Fibroblast of villous mesenchyme (primary cell): ENCODE measurements at regions not wholly inside any gene's neighbourhood (a gene's known extent, or its start where the extent isn't known, plus 50 kb on each side); places are given as distances from the start of the nearest gene placed in this dataset.

Experiments
- DNase-seq: peaks from one replicate; pipeline ENCODE4 v3.0.0-alpha.2; 2010; ENCODE audit warnings: low read depth
- H3K4me3 ChIP-seq: 2 replicates; pipeline ENCODE4 v1.5.1; 2011; ENCODE audit warnings: low read depth, mild to moderate bottlenecking, low read length
- CTCF ChIP-seq: IDR thresholded peaks from 2 replicates; pipeline ENCODE4 v1.5.1; 2012; ENCODE audit warnings: low read depth, mild to moderate bottlenecking, low read length; ENCODE audit not compliant: insufficient read depth

- no peak for DNase-seq
Measured at GRCh38 chr17:56661906-56662305, 68.4 kb downstream of the NOG start.

GRCh38 chr17:56665864-56666263 lies 72.4 kb downstream of the NOG start:
- H3K4me3 ChIP-seq = no peak overlapping the region
- TF ChIP-seq CTCF = no peak

More at GRCh38 chr17:56661906-56662305, 68.4 kb downstream of the NOG start:
- no peak for TF ChIP-seq CTCF
- H3K4me3 ChIP-seq = no peak overlapping the region

GRCh38 chr17:56667925-56668458 lies 74.5 kb downstream of the NOG start:
- DNase-seq = no peak
- no peak overlapping the region for H3K4me3 ChIP-seq
- TF ChIP-seq CTCF = no peak

More at GRCh38 chr17:56665864-56666263, 72.4 kb downstream of the NOG start:
- DNase-seq = no peak

GRCh38 chr17:56672195-56672594 lies 78.7 kb downstream of the NOG start:
- TF ChIP-seq CTCF = no peak
- no peak for DNase-seq
- H3K4me3 ChIP-seq = no peak overlapping the region

- H3K4me3 ChIP-seq = no peak overlapping the region
- DNase-seq = no peak
- TF ChIP-seq CTCF = no peak
Measured at GRCh38 chr17:56674401-56674925, 81.0 kb downstream of the NOG start.

GRCh38 chr17:56675876-56676660 lies 82.6 kb downstream of the NOG start:
- TF ChIP-seq CTCF = no peak
- H3K4me3 ChIP-seq = no peak overlapping the region
- no peak for DNase-seq

- no peak overlapping the region for H3K4me3 ChIP-seq
- no peak for TF ChIP-seq CTCF
- no peak for DNase-seq
Measured at GRCh38 chr17:56676810-56677209, 83.3 kb downstream of the NOG start.
